HCT116 (cell line): ENCODE measurements at regions not wholly inside any gene's neighbourhood (a gene's known extent, or its start where the extent isn't known, plus 50 kb on each side); places are given as distances from the start of the nearest gene placed in this dataset.

ENCODE experiments used
- ATAC-seq: fragments of 200-7000 bp; cut with Tn5 transposase; 2 replicates; pipeline ENCODE4 v1.9.1; 2020; ENCODE audit warnings: mild to moderate bottlenecking, moderate library complexity
- BruUV-seq: library from RNA; stranded (reverse); fragments of 400-500 nt; replicated peaks from 2 replicates; lab custom pipeline; 2021; lab: Mats Ljungman, UMichigan
- CTCF ChIA-PET: fragments of 300-600 bp; sonication (Branson Sonifier 250); formaldehyde crosslinking; loops from one replicate; lab custom pipeline; 2021; ENCODE audit warnings: antibody characterized with exemption; lab: Charles Lee
- POLR2A ChIA-PET: fragments of 300-600, 350-600 bp; sonication (Branson Sonifier 250); formaldehyde crosslinking; loops from one replicate; lab custom pipeline; 2021; ENCODE audit warnings: antibody characterized with exemption; lab: Charles Lee
- RAD21 ChIA-PET, 2 experiments: fragments of 300-600 bp; sonication (Branson Sonifier 250); formaldehyde crosslinking; loops; one replicate each; lab custom pipeline; 2023; ENCODE audit warnings: low total read pairs in 2 of 2; ENCODE audit not compliant: uncharacterized antibody in 2 of 2, unreplicated experiment in 2 of 2, low non-redundant PET in 1 of 2; lab: Charles Lee
- DNase-seq: peaks from one replicate; pipeline ENCODE4 v3.0.0-alpha.2; 2010; ENCODE audit warnings: low read depth, low spot score
- H2AFZ ChIP-seq: fragments of 200-600 bp; shearing (Covaris generic), sonication (generic); 2 replicates; pipeline ENCODE4 v1.6.1; 2017; ENCODE audit warnings: low read depth, mixed run types, mixed read lengths, antibody characterized with exemption, low read length; ENCODE audit not compliant: poor library complexity, severe bottlenecking
- H3K27ac ChIP-seq: 2 replicates; pipeline ENCODE4 v1.5.1; 2012; ENCODE audit warnings: low read depth, low read length
- H3K27me3 ChIP-seq: fragments of 200-600 bp; sonication (generic); 2 replicates; pipeline ENCODE4 v1.6.1; 2016; ENCODE audit warnings: mixed run types, low read length, mixed read lengths; ENCODE audit not compliant: insufficient read depth
- H3K36me3 ChIP-seq, 2 experiments: fragments of 200-500 bp in 1 of 2; fragments of 200-600 bp in 1 of 2; sonication (Bioruptor generic) in 1 of 2; sonication (generic) in 1 of 2; 2 replicates each; pipeline versions ENCODE4 v1.5.1 to v1.6.1; 2014 to 2016; ENCODE audit warnings: low read length in 2 of 2, inconsistent platforms in 1 of 2, mixed read lengths in 1 of 2, mixed run types in 1 of 2; ENCODE audit not compliant: insufficient read depth in 2 of 2, control insufficient read depth in 1 of 2
- H3K4me1 ChIP-seq, 2 experiments: fragments of 200-600 bp in 1 of 2; sonication (generic) in 1 of 2; 2 replicates each; pipeline versions ENCODE4 v1.5.1 to v1.6.1; 2012 to 2017; ENCODE audit warnings: low read length in 2 of 2, inconsistent platforms in 1 of 2, mild to moderate bottlenecking in 1 of 2, mixed read lengths in 1 of 2, mixed run types in 1 of 2, moderate library complexity in 1 of 2; ENCODE audit not compliant: insufficient read depth in 2 of 2, control insufficient read depth in 1 of 2
- H3K4me2 ChIP-seq: fragments of 200-600 bp; sonication (generic); 2 replicates; pipeline ENCODE4 v1.6.1; 2017; ENCODE audit warnings: mixed run types, low read length, mixed read lengths
- H3K4me3 ChIP-seq, 2 experiments: fragments of 200-600 bp in 1 of 2; sonication (generic) in 1 of 2; replicated peaks in 1 of 2; 2 replicates each; pipeline ENCODE4 v1.5.1; 2011 to 2016; ENCODE audit warnings: low read length in 2 of 2, control low read depth in 1 of 2, low read depth in 1 of 2, mild to moderate bottlenecking in 1 of 2, mixed read lengths in 1 of 2, mixed run types in 1 of 2
- H3K79me2 ChIP-seq: fragments of 200-600 bp; sonication (generic); 2 replicates; pipeline ENCODE4 v1.6.1; 2017; ENCODE audit warnings: mild to moderate bottlenecking, mixed run types, low read length, moderate library complexity, mixed read lengths; ENCODE audit not compliant: insufficient read depth
- H3K9ac ChIP-seq: fragments of 200-600 bp; sonication (generic); 2 replicates; pipeline ENCODE4 v1.6.1; 2016; ENCODE audit warnings: low read length, mixed read lengths
- H3K9me2 ChIP-seq: fragments of 200-600 bp; sonication (generic), shearing (Covaris generic); 2 replicates; pipeline ENCODE4 v1.6.1; 2017; ENCODE audit warnings: mixed run types, mild to moderate bottlenecking, moderate library complexity; ENCODE audit not compliant: insufficient read depth
- H3K9me3 ChIP-seq, 2 experiments: fragments of 200-500 bp in 1 of 2; fragments of 200-600 bp in 1 of 2; sonication (Bioruptor generic) in 1 of 2; sonication (generic) in 1 of 2; 2 replicates each; pipeline ENCODE4 v1.6.1; 2014 to 2017; ENCODE audit warnings: low read length in 2 of 2, mixed read lengths in 2 of 2, inconsistent platforms in 1 of 2, low read depth in 1 of 2, mild to moderate bottlenecking in 1 of 2, mixed run types in 1 of 2, moderate library complexity in 1 of 2; ENCODE audit not compliant: control insufficient read depth in 1 of 2, insufficient read depth in 1 of 2
- H4K20me1 ChIP-seq: fragments of 200-600 bp; sonication (generic), shearing (Covaris generic); 2 replicates; pipeline ENCODE4 v1.6.1; 2017; ENCODE audit warnings: mixed run types, mild to moderate bottlenecking, moderate library complexity; ENCODE audit not compliant: insufficient read depth
- CBX3 ChIP-seq: IDR thresholded peaks from 2 replicates; pipeline ENCODE4 v1.6.1; 2012; ENCODE audit warnings: low read depth
- CEBPB ChIP-seq: IDR thresholded peaks from 2 replicates; pipeline ENCODE4 v1.6.1; 2012; ENCODE audit warnings: low read depth
- CTCF ChIP-seq, 3 experiments: fragments of 200-600 bp in 1 of 3; sonication (generic) in 1 of 3; IDR thresholded peaks in 2 of 3; conservative IDR thresholded peaks in 1 of 3; 2 replicates each; pipeline ENCODE4 v1.5.1; 2012 to 2017; ENCODE audit warnings: low read depth in 2 of 3, low read length in 2 of 3, antibody characterized with exemption in 1 of 3, borderline replicate concordance in 1 of 3, control low read depth in 1 of 3, mild to moderate bottlenecking in 1 of 3, mixed read lengths in 1 of 3, mixed run types in 1 of 3, moderate library complexity in 1 of 3; ENCODE audit not compliant: insufficient read depth in 1 of 3
- EGR1 ChIP-seq: IDR thresholded peaks from 2 replicates; pipeline ENCODE4 v1.6.1; 2012; ENCODE audit warnings: low read depth
- ELF1 ChIP-seq: IDR thresholded peaks from 2 replicates; pipeline ENCODE4 v1.6.1; 2012; ENCODE audit warnings: low read depth, borderline replicate concordance
- EZH2 ChIP-seq: fragments of 200-600 bp; sonication (generic); IDR thresholded peaks from 2 replicates; pipeline ENCODE4 v1.6.1; 2017; ENCODE audit warnings: antibody characterized with exemption, mixed run types
- EZH2phosphoT487 ChIP-seq: fragments of 200-600 bp; IDR thresholded peaks from 2 replicates; pipeline ENCODE4 v1.6.1; 2018; ENCODE audit warnings: antibody characterized with exemption, borderline replicate concordance
- JUND ChIP-seq: IDR thresholded peaks from 2 replicates; pipeline ENCODE4 v1.6.1; 2012
- POLR2A ChIP-seq: IDR thresholded peaks from 2 replicates; pipeline ENCODE4 v1.7.0; 2011; ENCODE audit warnings: borderline replicate concordance; ENCODE audit not compliant: insufficient read depth, insufficient read length; ENCODE audit errors: extremely low read depth
- RAD21 ChIP-seq: IDR thresholded peaks from 2 replicates; pipeline ENCODE4 v1.6.1; 2012; ENCODE audit warnings: low read depth, mild to moderate bottlenecking
- SIN3A ChIP-seq: IDR thresholded peaks from 2 replicates; pipeline ENCODE4 v1.6.1; 2012; ENCODE audit warnings: low read depth
- SP1 ChIP-seq: IDR thresholded peaks from 2 replicates; pipeline ENCODE4 v1.6.1; 2012; ENCODE audit warnings: low read depth
- SRF ChIP-seq: IDR thresholded peaks from 2 replicates; pipeline ENCODE4 v1.6.1; 2012; ENCODE audit warnings: low read depth
- TCF7L2 ChIP-seq: IDR thresholded peaks from 2 replicates; pipeline ENCODE4 v1.7.0; 2011; ENCODE audit warnings: borderline replicate concordance, inconsistent platforms; ENCODE audit not compliant: insufficient read depth, insufficient read length; ENCODE audit errors: extremely low read depth
- YY1 ChIP-seq: IDR thresholded peaks from 2 replicates; pipeline ENCODE4 v1.6.1; 2011; ENCODE audit warnings: low read length, low read depth, moderate library complexity, mild to moderate bottlenecking; ENCODE audit not compliant: insufficient replicate concordance; ENCODE audit errors: extremely low read depth
- intact Hi-C: fragments of 100-400 bp; cut with micrococcal nuclease; formaldehyde crosslinking; loops from 2 replicates; pipeline ENCODE4 v1.10.0; 2022
- TF ChIP-seq, protein P1 (sequence below): IDR thresholded peaks from 2 replicates; pipeline ENCODE4 v1.6.1; 2012; ENCODE audit warnings: low read depth

DNA sequence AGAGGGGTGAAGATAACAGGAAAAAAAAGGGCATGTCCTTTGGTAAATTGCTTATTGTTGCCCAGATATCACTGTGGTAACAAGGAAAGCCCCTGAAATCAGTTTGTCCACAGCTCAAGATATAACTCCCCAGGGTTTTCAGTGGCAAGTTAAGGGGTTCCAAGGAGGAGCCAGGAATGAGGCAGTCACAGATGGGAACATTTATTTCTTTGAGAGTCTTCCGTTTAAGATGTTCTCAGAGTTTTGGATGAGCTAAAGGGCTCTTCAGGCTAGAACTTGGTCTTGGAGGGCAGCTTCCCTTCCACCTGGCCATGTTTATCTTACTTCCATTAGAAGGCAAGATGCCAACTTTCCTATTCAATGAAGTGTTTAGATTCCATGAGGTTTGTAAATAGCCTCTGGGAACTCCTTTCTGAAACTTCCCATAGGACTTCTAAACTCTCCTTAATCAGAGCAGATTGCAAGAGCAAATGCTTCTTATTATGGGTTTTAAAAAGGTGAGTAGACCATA lies 277.6 kb upstream of the TNC start:
- Histone ChIP-seq H3K36me3 (no peaks in the 10 kb centered on the region), H3K79me2 (no peaks in the 10 kb centered on the region), H3K9me3 (no peaks in the 10 kb centered on the region), H3K4me1 (no peaks in the 10 kb centered on the region), H3K9ac (no peak overlapping the region), H3K4me2 (no peak overlapping the region), H3K9me2 (no peaks in the 10 kb centered on the region), H3K27ac (no peak overlapping the region), H3K4me3 (no peak overlapping the region), H3K27me3 (no peaks in the 10 kb centered on the region), H4K20me1 (no peaks in the 10 kb centered on the region), H2AFZ (no peak overlapping the region)
- ChIA-PET POLR2A (no interaction called here), CTCF (no interaction called here), RAD21 (no interaction called here)
- TF ChIP-seq POLR2A (no peak), TCF7L2 (no peak), SP1 (no peak), EZH2 (no peak), JUND (no peak), SIN3A (no peak), CEBPB (no peak), RAD21 (no peak), CBX3 (no peak), YY1 (no peak), ELF1 (no peak), CTCF (IDR thresholded peaks at IDR 0.05 in 2 of 3, conservative IDR thresholded peaks at IDR 0.05 in 1 of 3; ENCODE audit: borderline replicate concordance in 1 of 3, insufficient read depth in 1 of 3, low read depth in 2 of 3, low read length in 2 of 3) (no peak), EGR1 (no peak), SRF (no peak), EZH2phosphoT487 (no peak)
- TF ChIP-seq, protein P1, sequence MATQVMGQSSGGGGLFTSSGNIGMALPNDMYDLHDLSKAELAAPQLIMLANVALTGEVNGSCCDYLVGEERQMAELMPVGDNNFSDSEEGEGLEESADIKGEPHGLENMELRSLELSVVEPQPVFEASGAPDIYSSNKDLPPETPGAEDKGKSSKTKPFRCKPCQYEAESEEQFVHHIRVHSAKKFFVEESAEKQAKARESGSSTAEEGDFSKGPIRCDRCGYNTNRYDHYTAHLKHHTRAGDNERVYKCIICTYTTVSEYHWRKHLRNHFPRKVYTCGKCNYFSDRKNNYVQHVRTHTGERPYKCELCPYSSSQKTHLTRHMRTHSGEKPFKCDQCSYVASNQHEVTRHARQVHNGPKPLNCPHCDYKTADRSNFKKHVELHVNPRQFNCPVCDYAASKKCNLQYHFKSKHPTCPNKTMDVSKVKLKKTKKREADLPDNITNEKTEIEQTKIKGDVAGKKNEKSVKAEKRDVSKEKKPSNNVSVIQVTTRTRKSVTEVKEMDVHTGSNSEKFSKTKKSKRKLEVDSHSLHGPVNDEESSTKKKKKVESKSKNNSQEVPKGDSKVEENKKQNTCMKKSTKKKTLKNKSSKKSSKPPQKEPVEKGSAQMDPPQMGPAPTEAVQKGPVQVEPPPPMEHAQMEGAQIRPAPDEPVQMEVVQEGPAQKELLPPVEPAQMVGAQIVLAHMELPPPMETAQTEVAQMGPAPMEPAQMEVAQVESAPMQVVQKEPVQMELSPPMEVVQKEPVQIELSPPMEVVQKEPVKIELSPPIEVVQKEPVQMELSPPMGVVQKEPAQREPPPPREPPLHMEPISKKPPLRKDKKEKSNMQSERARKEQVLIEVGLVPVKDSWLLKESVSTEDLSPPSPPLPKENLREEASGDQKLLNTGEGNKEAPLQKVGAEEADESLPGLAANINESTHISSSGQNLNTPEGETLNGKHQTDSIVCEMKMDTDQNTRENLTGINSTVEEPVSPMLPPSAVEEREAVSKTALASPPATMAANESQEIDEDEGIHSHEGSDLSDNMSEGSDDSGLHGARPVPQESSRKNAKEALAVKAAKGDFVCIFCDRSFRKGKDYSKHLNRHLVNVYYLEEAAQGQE = no peak
- intact Hi-C loops = no loop called here
- ATAC-seq (no peak), DNase-seq (no peak)
- no TSS peak for BruUV-seq
